PC-3 (cell line): ENCODE measurements at regions not wholly inside any gene's neighbourhood (a gene's known extent, or its start where the extent isn't known, plus 50 kb on each side); places are given as distances from the start of the nearest gene placed in this dataset.

Source experiments
- ATAC-seq: fragments of 200-7000 bp; cut with Tn5 transposase; 2 replicates; pipeline ENCODE4 v1.9.1; 2020; ENCODE audit warnings: mild to moderate bottlenecking, moderate library complexity
- BruUV-seq: library from RNA; stranded (reverse); fragments of 400-500 nt; replicated peaks from 2 replicates; lab custom pipeline; 2021; lab: Mats Ljungman, UMichigan
- CTCF ChIA-PET: fragments of 300-600 bp; sonication (Branson Sonifier 250); formaldehyde crosslinking; loops from one replicate; lab custom pipeline; 2022; ENCODE audit warnings: antibody characterized with exemption; lab: Charles Lee
- POLR2A ChIA-PET: fragments of 300-600 bp; sonication (Branson Sonifier 250); formaldehyde crosslinking; loops from one replicate; lab custom pipeline; 2022; ENCODE audit warnings: antibody characterized with exemption; ENCODE audit not compliant: unreplicated experiment; lab: Charles Lee
- DNase-seq: peaks from one replicate; pipeline ENCODE4 v3.0.0-alpha.2; 2015
- H2AFZ ChIP-seq: fragments of 300-600 bp; sonication (generic); 2 replicates; pipeline ENCODE4 v1.6.0; 2016; ENCODE audit warnings: antibody characterized with exemption, low read length
- H3F3A ChIP-seq: fragments of 300-600 bp; sonication (generic); one replicate; pipeline ENCODE4 v1.6.0; 2017; ENCODE audit warnings: antibody characterized with exemption, low read length, control low read depth, mild to moderate bottlenecking; ENCODE audit not compliant: unreplicated experiment
- H3K27ac ChIP-seq: fragments of 300-600 bp; sonication (generic); 2 replicates; pipeline ENCODE4 v1.5.1; 2016; ENCODE audit warnings: mild to moderate bottlenecking, low read length
- H3K27me3 ChIP-seq: fragments of 300-600 bp; sonication (generic); 2 replicates; pipeline ENCODE4 v1.6.1; 2016; ENCODE audit warnings: low read length, mixed read lengths
- H3K36me3 ChIP-seq: fragments of 300-600 bp; sonication (generic); 2 replicates; pipeline ENCODE4 v1.6.1; 2016; ENCODE audit warnings: low read depth, mixed run types, low read length, mixed read lengths
- H3K4me1 ChIP-seq: fragments of 300-600 bp; sonication (generic); 2 replicates; pipeline ENCODE4 v1.5.1; 2016; ENCODE audit warnings: low read length; ENCODE audit not compliant: insufficient read depth
- H3K4me2 ChIP-seq: fragments of 300-600 bp; sonication (generic); 2 replicates; pipeline ENCODE4 v1.6.0; 2016; ENCODE audit warnings: low read length
- H3K4me3 ChIP-seq: fragments of 300-600 bp; sonication (generic); 2 replicates; pipeline ENCODE4 v1.5.1; 2016; ENCODE audit warnings: mild to moderate bottlenecking, low read length, mixed read lengths
- H3K79me2 ChIP-seq: fragments of 300-600 bp; sonication (generic); 2 replicates; pipeline ENCODE4 v1.6.1; 2017; ENCODE audit warnings: low read length, mixed read lengths
- H3K9ac ChIP-seq: fragments of 300-600 bp; sonication (generic); 2 replicates; pipeline ENCODE4 v1.6.0; 2016; ENCODE audit warnings: mild to moderate bottlenecking, low read length
- H3K9me2 ChIP-seq: fragments of 300-600 bp; sonication (generic); replicated peaks from 2 replicates; pipeline ENCODE4 v1.6.1; 2016; ENCODE audit warnings: mixed run types, low read length, mixed read lengths
- H3K9me3 ChIP-seq: fragments of 300-600 bp; sonication (generic); 2 replicates; pipeline ENCODE4 v1.6.1; 2016; ENCODE audit warnings: low read length, mixed read lengths
- H4K20me1 ChIP-seq: fragments of 300-600 bp; sonication (generic); 2 replicates; pipeline ENCODE4 v1.6.1; 2016; ENCODE audit warnings: low read length, mixed read lengths
- EZH2 ChIP-seq: fragments of 300-600 bp; sonication (generic); IDR thresholded peaks from one replicate; pipeline ENCODE4 v1.6.1; 2017; ENCODE audit warnings: antibody characterized with exemption, mild to moderate bottlenecking, low read length; ENCODE audit not compliant: unreplicated experiment
- EZH2phosphoT487 ChIP-seq: fragments of 300-600 bp; sonication (generic); IDR thresholded peaks from 2 replicates; pipeline ENCODE4 v1.6.1; 2018; ENCODE audit warnings: mild to moderate bottlenecking, antibody characterized with exemption, low read length, borderline replicate concordance
- intact Hi-C: fragments of 100-400 bp; cut with micrococcal nuclease; formaldehyde crosslinking; loops from 2 replicates; pipeline ENCODE4 v1.9.0; 2023
- TF ChIP-seq, protein P1 (sequence below): fragments of 300-600 bp; sonication (generic); conservative IDR thresholded peaks from 2 replicates; pipeline ENCODE4 v1.5.1; 2017; ENCODE audit warnings: antibody characterized with exemption, low read depth, mild to moderate bottlenecking, low read length

DNA sequence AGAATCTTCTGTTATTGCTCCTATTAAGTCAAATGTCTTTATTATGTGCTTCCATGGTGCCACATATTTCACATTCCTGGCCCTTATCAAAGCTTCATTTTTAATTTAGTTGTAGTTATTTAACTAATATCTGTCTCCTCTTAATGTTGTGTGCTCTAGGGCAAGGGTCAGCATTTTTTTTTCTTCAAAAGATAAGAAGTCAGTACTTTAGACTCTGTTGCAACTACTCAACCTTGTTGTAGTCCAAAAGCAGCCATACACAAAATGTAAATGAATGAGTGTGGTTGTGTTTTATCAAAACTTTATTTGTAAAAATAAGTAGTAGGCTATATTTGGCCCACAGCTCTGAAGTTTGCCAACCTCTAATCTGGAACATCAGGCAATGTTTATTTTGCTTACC lies 394.7 kb upstream of the CBLB start:
- H3K79me2 ChIP-seq = no peaks in the 10 kb centered on the region
- no peak overlapping the region for H3K4me3 ChIP-seq
- H2AFZ ChIP-seq = no peak overlapping the region
- no peaks in the 10 kb centered on the region for H3F3A ChIP-seq
- no peaks in the 10 kb centered on the region for H3K9me2 ChIP-seq
- H3K36me3 ChIP-seq = no peaks in the 10 kb centered on the region
- TF ChIP-seq, protein P1, sequence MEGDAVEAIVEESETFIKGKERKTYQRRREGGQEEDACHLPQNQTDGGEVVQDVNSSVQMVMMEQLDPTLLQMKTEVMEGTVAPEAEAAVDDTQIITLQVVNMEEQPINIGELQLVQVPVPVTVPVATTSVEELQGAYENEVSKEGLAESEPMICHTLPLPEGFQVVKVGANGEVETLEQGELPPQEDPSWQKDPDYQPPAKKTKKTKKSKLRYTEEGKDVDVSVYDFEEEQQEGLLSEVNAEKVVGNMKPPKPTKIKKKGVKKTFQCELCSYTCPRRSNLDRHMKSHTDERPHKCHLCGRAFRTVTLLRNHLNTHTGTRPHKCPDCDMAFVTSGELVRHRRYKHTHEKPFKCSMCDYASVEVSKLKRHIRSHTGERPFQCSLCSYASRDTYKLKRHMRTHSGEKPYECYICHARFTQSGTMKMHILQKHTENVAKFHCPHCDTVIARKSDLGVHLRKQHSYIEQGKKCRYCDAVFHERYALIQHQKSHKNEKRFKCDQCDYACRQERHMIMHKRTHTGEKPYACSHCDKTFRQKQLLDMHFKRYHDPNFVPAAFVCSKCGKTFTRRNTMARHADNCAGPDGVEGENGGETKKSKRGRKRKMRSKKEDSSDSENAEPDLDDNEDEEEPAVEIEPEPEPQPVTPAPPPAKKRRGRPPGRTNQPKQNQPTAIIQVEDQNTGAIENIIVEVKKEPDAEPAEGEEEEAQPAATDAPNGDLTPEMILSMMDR = no peak
- TF ChIP-seq EZH2phosphoT487 (no peak), EZH2 (no peak)
- no peaks in the 10 kb centered on the region for H4K20me1 ChIP-seq
- no peak for ATAC-seq
- BruUV-seq = no TSS peak
- POLR2A ChIA-PET = no interaction called here
- intact Hi-C loops = no loop called here
- H3K9me3 ChIP-seq = no peaks in the 10 kb centered on the region
- no peak overlapping the region for H3K4me2 ChIP-seq
- H3K4me1 ChIP-seq = no peaks in the 10 kb centered on the region
- no peak for DNase-seq
- H3K9ac ChIP-seq = no peak overlapping the region
- CTCF ChIA-PET = interaction anchor here (0.7 kb wide), 1 partner anchor 17 kb away, joined by 3 read pairs; no protein-coding TSS in a partner anchor
- no peaks in the 10 kb centered on the region for H3K27me3 ChIP-seq
- H3K27ac ChIP-seq = no peak overlapping the region

DNA sequence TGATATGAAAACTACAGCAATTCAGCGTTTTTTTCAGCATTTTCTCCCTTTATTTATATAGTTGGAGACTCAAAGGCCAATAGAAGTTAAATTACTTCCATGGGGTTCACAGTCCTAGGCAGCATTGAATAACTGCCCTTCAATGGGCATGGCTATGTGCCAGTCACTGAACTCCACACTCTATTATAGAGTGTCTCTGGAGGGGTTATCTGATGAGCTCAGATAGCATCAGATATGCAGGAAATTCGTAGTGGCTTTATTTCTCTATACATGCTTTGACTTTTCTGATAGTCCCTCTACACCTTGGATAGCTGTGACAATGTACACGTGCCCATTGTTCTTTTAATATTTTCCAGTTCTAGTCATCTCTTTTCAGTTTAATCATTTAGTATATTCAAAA lies 396.9 kb upstream of the CBLB start:
- no peaks in the 10 kb centered on the region for H4K20me1 ChIP-seq
- H3F3A ChIP-seq = no peaks in the 10 kb centered on the region
- H3K4me2 ChIP-seq = no peak overlapping the region
- no TSS peak for BruUV-seq
- ChIA-PET CTCF (no interaction called here), POLR2A (no interaction called here)
- H3K27me3 ChIP-seq = no peaks in the 10 kb centered on the region
- TF ChIP-seq, protein P1 = no peak
- TF ChIP-seq EZH2phosphoT487 (no peak), EZH2 (no peak)
- no peak overlapping the region for H3K4me3 ChIP-seq
- no peak overlapping the region for H3K27ac ChIP-seq
- no peak overlapping the region for H3K9ac ChIP-seq
- no peaks in the 10 kb centered on the region for H3K9me2 ChIP-seq
- intact Hi-C loops = no loop called here
- no peaks in the 10 kb centered on the region for H3K9me3 ChIP-seq
- no peak for DNase-seq
- no peaks in the 10 kb centered on the region for H3K79me2 ChIP-seq
- no peaks in the 10 kb centered on the region for H3K4me1 ChIP-seq
- no peak overlapping the region for H2AFZ ChIP-seq
- H3K36me3 ChIP-seq = no peaks in the 10 kb centered on the region
- no peak for ATAC-seq

DNA sequence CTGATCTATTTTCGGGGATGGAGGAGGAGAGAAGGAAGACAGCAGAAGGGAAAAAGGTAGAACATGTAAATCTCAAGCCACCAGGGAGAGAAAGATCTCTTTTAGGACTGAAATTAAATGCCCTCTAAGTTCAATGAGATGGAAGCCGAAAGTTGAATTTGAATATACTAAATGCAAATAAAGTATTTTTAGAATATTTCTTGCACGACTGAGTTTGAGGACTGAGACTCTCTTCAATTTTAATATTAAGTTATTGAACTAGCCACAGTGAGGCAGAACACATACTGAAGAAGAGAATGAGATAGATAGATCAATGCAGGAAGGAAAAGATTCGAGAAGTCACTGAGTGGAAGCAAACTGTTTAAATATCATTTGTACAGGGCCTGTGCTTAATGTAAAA lies 399.9 kb upstream of the CBLB start:
- ATAC-seq (no peak), DNase-seq (no peak)
- Histone ChIP-seq H3K9ac (no peak overlapping the region), H2AFZ (no peak overlapping the region), H3K4me1 (no peaks in the 10 kb centered on the region), H3K9me2 (no peaks in the 10 kb centered on the region), H3K27ac (no peak overlapping the region), H3K27me3 (no peaks in the 10 kb centered on the region), H3K4me3 (no peak overlapping the region), H3F3A (no peaks in the 10 kb centered on the region), H4K20me1 (no peaks in the 10 kb centered on the region), H3K4me2 (no peak overlapping the region), H3K9me3 (no peaks in the 10 kb centered on the region), H3K79me2 (no peaks in the 10 kb centered on the region), H3K36me3 (no peaks in the 10 kb centered on the region)
- TF ChIP-seq, protein P1 = no peak
- no peak for TF ChIP-seq EZH2phosphoT487
- TF ChIP-seq EZH2 = no peak
- intact Hi-C loops = no loop called here
- BruUV-seq = no TSS peak
- ChIA-PET CTCF (no interaction called here), POLR2A (no interaction called here)
